H1 (cell line): ENCODE measurements at regions not wholly inside any gene's neighbourhood (a gene's known extent, or its start where the extent isn't known, plus 50 kb on each side); places are given as distances from the start of the nearest gene placed in this dataset.

ENCODE experiments used
- CTCF ChIA-PET: fragments of 300-600 bp; sonication (Branson Sonifier 250); formaldehyde crosslinking; loops from one replicate; lab custom pipeline; 2021; ENCODE audit not compliant: partially characterized antibody; lab: Charles Lee
- POLR2A ChIA-PET: fragments of 300-600 bp; sonication (Branson Sonifier 250); formaldehyde crosslinking; loops from one replicate; lab custom pipeline; 2021; ENCODE audit warnings: inconsistent platforms; ENCODE audit not compliant: partially characterized antibody; lab: Charles Lee
- DNase-seq, 2 experiments: peaks; one replicate each; pipeline versions ENCODE4 v3.0.0 to v3.0.0-alpha.2; 2010 to 2022; ENCODE audit warnings: low spot score in 2 of 2, low read depth in 1 of 2, mixed read lengths in 1 of 2
- FAIRE-seq: peaks from 2 replicates; lab custom pipeline; 2011; peaks lifted over from hg19 to GRCh38; lab: Jason Lieb, UNC
- H2AFZ ChIP-seq: 2 replicates; pipeline ENCODE4 v1.8.1; 2012; ENCODE audit warnings: low read length, inconsistent platforms
- H2AK5ac ChIP-seq: 2 replicates; pipeline ENCODE4 v1.6.1; 2013; ENCODE audit warnings: low read depth, low read length
- H2BK120ac ChIP-seq: replicated peaks from 2 replicates; pipeline ENCODE3; 2013; ENCODE audit warnings: low read depth, low read length, inconsistent platforms
- H2BK12ac ChIP-seq: 2 replicates; pipeline ENCODE4 v1.6.1; 2013; ENCODE audit warnings: low read depth, low read length
- H2BK15ac ChIP-seq: 2 replicates; pipeline ENCODE4 v1.6.1; 2013; ENCODE audit warnings: low read length
- H2BK20ac ChIP-seq: 2 replicates; pipeline ENCODE4 v1.6.1; 2013; ENCODE audit warnings: low read length
- H2BK5ac ChIP-seq: 2 replicates; pipeline ENCODE4 v1.6.1; 2013; ENCODE audit warnings: low read depth, low read length
- H3K14ac ChIP-seq: 2 replicates; pipeline ENCODE4 v1.6.1; 2013; ENCODE audit warnings: inconsistent platforms; ENCODE audit not compliant: insufficient read length
- H3K18ac ChIP-seq: 2 replicates; pipeline ENCODE4 v1.6.1; 2013; ENCODE audit warnings: low read length; ENCODE audit errors: extremely low read depth
- H3K23ac ChIP-seq: 2 replicates; pipeline ENCODE4 v1.6.1; 2013; ENCODE audit warnings: inconsistent platforms; ENCODE audit not compliant: insufficient read length
- H3K23me2 ChIP-seq: 2 replicates; pipeline ENCODE4 v1.6.1; 2013; ENCODE audit warnings: low read depth, low read length
- H3K27ac ChIP-seq: 2 replicates; pipeline ENCODE4 v1.6.1; 2011; ENCODE audit warnings: low read depth, low read length, inconsistent platforms
- H3K27me3 ChIP-seq, 4 experiments: replicated peaks in 1 of 4; 1 replicate in 1 of 4; 2 replicates in 3 of 4; pipeline versions ENCODE4 v1.6.1 to v1.8.1; 2011 to 2013; ENCODE audit warnings: low read length in 3 of 4, mild to moderate bottlenecking in 3 of 4, inconsistent platforms in 2 of 4, mixed read lengths in 2 of 4, moderate library complexity in 1 of 4; ENCODE audit not compliant: control insufficient read depth in 3 of 4, insufficient read depth in 3 of 4; ENCODE audit errors: extremely low read depth in 1 of 4
- H3K36me3 ChIP-seq, 4 experiments: 2 replicates each; pipeline versions ENCODE4 v1.6.1 to v1.8.1; 2011 to 2013; ENCODE audit warnings: mild to moderate bottlenecking in 4 of 4, low read length in 3 of 4, moderate library complexity in 2 of 4, control low read depth in 1 of 4, inconsistent platforms in 1 of 4; ENCODE audit not compliant: insufficient read depth in 4 of 4, control insufficient read depth in 2 of 4
- H3K4ac ChIP-seq: replicated peaks from 2 replicates; pipeline ENCODE3; 2013; ENCODE audit warnings: low read length, low read depth, mixed read lengths, inconsistent platforms; ENCODE audit not compliant: insufficient read length
- H3K4me1 ChIP-seq, 4 experiments: replicated peaks in 1 of 4; 1 replicate in 1 of 4; 2 replicates in 3 of 4; pipeline versions ENCODE4 v1.6.1 to v1.8.1; 2011 to 2013; ENCODE audit warnings: low read length in 3 of 4, inconsistent platforms in 2 of 4, mixed read lengths in 1 of 4; ENCODE audit not compliant: insufficient read depth in 4 of 4, control insufficient read depth in 3 of 4
- H3K4me2 ChIP-seq, 2 experiments: 2 replicates each; pipeline versions ENCODE4 v1.6.1 to v1.8.1; 2011 to 2013; ENCODE audit warnings: low read depth in 2 of 2, low read length in 2 of 2, control low read depth in 1 of 2, inconsistent platforms in 1 of 2, mild to moderate bottlenecking in 1 of 2; ENCODE audit not compliant: insufficient read depth in 1 of 2
- H3K4me3 ChIP-seq, 4 experiments: fragments of 200-600, 300-600 bp in 1 of 4; sonication (generic), shearing (Covaris generic), sonication (Bioruptor Twin) in 1 of 4; 2 replicates each; pipeline versions ENCODE4 v1.5.1 to v1.8.1; 2011 to 2016; ENCODE audit warnings: low read length in 4 of 4, low read depth in 3 of 4, control low read depth in 2 of 4, inconsistent platforms in 2 of 4, mild to moderate bottlenecking in 2 of 4, mixed read lengths in 1 of 4, moderate library complexity in 1 of 4; ENCODE audit not compliant: insufficient read depth in 2 of 4; ENCODE audit errors: extremely low read depth in 1 of 4
- H3K56ac ChIP-seq: replicated peaks from 2 replicates; pipeline ENCODE3; 2013; ENCODE audit warnings: low read depth, mild to moderate bottlenecking, mixed read lengths, low read length, inconsistent platforms; ENCODE audit not compliant: insufficient read length
- H3K79me1 ChIP-seq: 2 replicates; pipeline ENCODE4 v1.6.1; 2013; ENCODE audit warnings: low read depth, low read length, control low read depth
- H3K79me2 ChIP-seq, 2 experiments: 2 replicates each; pipeline versions ENCODE4 v1.6.1 to v1.8.1; 2012 to 2013; ENCODE audit warnings: low read length in 2 of 2, mild to moderate bottlenecking in 2 of 2, inconsistent platforms in 1 of 2; ENCODE audit not compliant: insufficient read depth in 2 of 2, control insufficient read depth in 1 of 2
- H3K9ac ChIP-seq, 4 experiments: replicated peaks in 1 of 4; 1 replicate in 1 of 4; 2 replicates in 3 of 4; pipeline versions ENCODE4 v1.6.1 to v1.8.1; 2011 to 2013; ENCODE audit warnings: low read depth in 3 of 4, low read length in 3 of 4, control low read depth in 2 of 4, mild to moderate bottlenecking in 2 of 4, moderate library complexity in 2 of 4, inconsistent platforms in 1 of 4; ENCODE audit errors: extremely low read depth in 1 of 4
- H3K9me3 ChIP-seq, 2 experiments: 2 replicates each; pipeline versions ENCODE4 v1.6.1 to v1.8.1; 2012 to 2013; ENCODE audit warnings: mild to moderate bottlenecking in 2 of 2, moderate library complexity in 2 of 2, control low read depth in 1 of 2, inconsistent platforms in 1 of 2, low read depth in 1 of 2, low read length in 1 of 2, mixed read lengths in 1 of 2; ENCODE audit not compliant: insufficient read depth in 2 of 2
- H4K20me1 ChIP-seq, 2 experiments: replicated peaks in 1 of 2; 2 replicates each; pipeline versions ENCODE3 to v1.8.1; 2011 to 2013; ENCODE audit warnings: inconsistent platforms in 2 of 2, low read length in 2 of 2, mild to moderate bottlenecking in 1 of 2; ENCODE audit not compliant: insufficient read depth in 2 of 2, control insufficient read depth in 1 of 2
- H4K5ac ChIP-seq: 2 replicates; pipeline ENCODE4 v1.6.1; 2013; ENCODE audit warnings: low read length, low read depth, mixed read lengths, inconsistent platforms; ENCODE audit not compliant: insufficient read length
- H4K8ac ChIP-seq: 2 replicates; pipeline ENCODE4 v1.8.0; 2013; ENCODE audit warnings: mild to moderate bottlenecking, moderate library complexity, low read length, inconsistent platforms; ENCODE audit not compliant: insufficient read depth; ENCODE audit errors: extremely low read depth
- H4K91ac ChIP-seq: replicated peaks from 2 replicates; pipeline ENCODE3; 2013; ENCODE audit warnings: low read length, mixed read lengths, inconsistent platforms; ENCODE audit not compliant: insufficient read length
- BRCA1 ChIP-seq: IDR thresholded peaks from 2 replicates; pipeline ENCODE4 v1.6.1; 2012; ENCODE audit warnings: low read depth, low read length, improper control_type of control experiment
- E2F6 ChIP-seq: IDR thresholded peaks from 2 replicates; pipeline ENCODE4 v1.6.1; 2012; ENCODE audit warnings: inconsistent platforms
- EGR1 ChIP-seq: IDR thresholded peaks from 2 replicates; pipeline ENCODE4 v1.6.1; 2011; ENCODE audit warnings: low read depth, low read length, borderline replicate concordance
- EZH2 ChIP-seq: fragments of 200-600 bp; sonication (generic); IDR thresholded peaks from 2 replicates; pipeline ENCODE4 v1.7.1; 2012; ENCODE audit warnings: low read depth, mild to moderate bottlenecking, moderate library complexity, low read length, inconsistent platforms; ENCODE audit not compliant: severe bottlenecking
- GTF2F1 ChIP-seq: IDR thresholded peaks from 2 replicates; pipeline ENCODE4 v1.6.1; 2012; ENCODE audit warnings: low read depth, low read length, improper control_type of control experiment, borderline replicate concordance
- JUND ChIP-seq: IDR thresholded peaks from 2 replicates; pipeline ENCODE4 v1.6.1; 2011; ENCODE audit warnings: mild to moderate bottlenecking, improper control_type of control experiment, low read length
- PHF8 ChIP-seq: fragments of 200-600 bp; sonication (generic); conservative IDR thresholded peaks from 2 replicates; pipeline ENCODE4 v1.7.1; 2012; ENCODE audit warnings: low read depth, mild to moderate bottlenecking, inconsistent platforms, low read length, moderate library complexity
- POU5F1 ChIP-seq: IDR thresholded peaks from 2 replicates; pipeline ENCODE4 v1.6.1; 2011; ENCODE audit warnings: low read depth, mild to moderate bottlenecking, low read length, moderate library complexity
- RBBP5 ChIP-seq: IDR thresholded peaks from 2 replicates; pipeline ENCODE4 v1.7.1; 2012; ENCODE audit warnings: low read depth, mild to moderate bottlenecking, inconsistent platforms, low read length, moderate library complexity, borderline replicate concordance
- SIN3A ChIP-seq, 2 experiments: IDR thresholded peaks in 1 of 2; conservative IDR thresholded peaks in 1 of 2; 2 replicates each; pipeline ENCODE4 v1.6.1; 2011 to 2012; ENCODE audit warnings: low read length in 2 of 2, improper control_type of control experiment in 1 of 2, low read depth in 1 of 2, mild to moderate bottlenecking in 1 of 2
- SP1 ChIP-seq: IDR thresholded peaks from 2 replicates; pipeline ENCODE4 v1.6.1; 2011; ENCODE audit warnings: low read depth, low read length
- SP2 ChIP-seq: IDR thresholded peaks from 2 replicates; pipeline ENCODE4 v1.6.1; 2012; ENCODE audit warnings: mild to moderate bottlenecking, low read length, inconsistent platforms
- SRF ChIP-seq: IDR thresholded peaks from 2 replicates; pipeline ENCODE4 v1.6.1; 2011; ENCODE audit warnings: mild to moderate bottlenecking, low read depth, low read length, moderate library complexity
- TCF12 ChIP-seq: IDR thresholded peaks from 2 replicates; pipeline ENCODE4 v1.6.1; 2011; ENCODE audit warnings: low read depth, mild to moderate bottlenecking, low read length
- TEAD4 ChIP-seq: IDR thresholded peaks from 2 replicates; pipeline ENCODE4 v1.6.1; 2012; ENCODE audit warnings: low read depth, low read length, inconsistent platforms, mixed read lengths
- WGBS, 2 experiments: shearing (Covaris generic) in 1 of 2; methylation state at CpG; one replicate each; pipeline versions ENCODE4 v1.1.6 to v1.1.7; 2013 to 2015; ENCODE audit warnings: low lambda C conversion rate in 2 of 2, mixed read lengths in 2 of 2, inconsistent platforms in 1 of 2, low coverage in 1 of 2, missing lambda C conversion rate in 1 of 2; ENCODE audit not compliant: insufficient replicate concordance in 2 of 2, insufficient coverage in 1 of 2, insufficient read length in 1 of 2; ENCODE audit errors: extremely low coverage in 1 of 2, missing lambda C conversion rate in 1 of 2; 5-methylcytosine and 5-hydroxymethylcytosine counted together

GRCh38 chr4:138724530-138724929, 291.1 kb upstream of the NOCT start:
- no peaks in the 10 kb centered on the region for H3K79me1 ChIP-seq
- no peak overlapping the region for H2BK15ac ChIP-seq
- no peaks in the 10 kb centered on the region for H3K23me2 ChIP-seq
- FAIRE-seq = peak; percentile 58
- no peaks in the 10 kb centered on the region for H3K9me3 ChIP-seq
- H2BK120ac ChIP-seq = no peak overlapping the region
- 32% methylated on average over 4 of the region's 4 CpGs; no CpG with 5 or more reads in 1 of the 2 experiments for WGBS, 2 experiments
- no peaks in the 10 kb centered on the region for H3K36me3 ChIP-seq
- H3K18ac ChIP-seq = no peak overlapping the region
- H4K8ac ChIP-seq = no peak overlapping the region
- ChIA-PET CTCF (interaction anchor here (0.6 to 1.1 kb wide), 3 partner anchors 146 to 881 kb away, joined by 3 read pairs; no protein-coding TSS in a partner anchor), POLR2A (no interaction called here)
- H2BK5ac ChIP-seq = no peak overlapping the region
- no peak overlapping the region for H4K91ac ChIP-seq
- peak in 1 of 2 experiments; percentile 15 for DNase-seq
- H3K4me3 ChIP-seq = peak overlapping the region in 1 of 4 experiments; percentile 0; a peak in 1 of 8 replicates
- no peaks in the 10 kb centered on the region for H3K79me2 ChIP-seq
- H3K56ac ChIP-seq = no peak overlapping the region
- no peak overlapping the region for H3K27ac ChIP-seq
- no peak overlapping the region; the same call in 1 of the 2 replicates for H2AFZ ChIP-seq
- H3K23ac ChIP-seq = no peak overlapping the region
- H2BK12ac ChIP-seq = no peak overlapping the region
- no peak overlapping the region for H4K5ac ChIP-seq
- no peak overlapping the region for H3K9ac ChIP-seq
- peaks cover 0 to 14% (median 7%) of the 10 kb centered on the region in 4 experiments; a peak in 3 of 7 replicates for H3K4me1 ChIP-seq
- H4K20me1 ChIP-seq = no peaks in the 10 kb centered on the region
- H3K27me3 ChIP-seq = no peaks in the 10 kb centered on the region
- no peak overlapping the region for H3K4ac ChIP-seq
- H2BK20ac ChIP-seq = no peak overlapping the region
- H3K14ac ChIP-seq = no peak overlapping the region
- peak overlapping the region in 1 of 2 experiments; percentile 41; a peak in 1 of 4 replicates for H3K4me2 ChIP-seq
- H2AK5ac ChIP-seq = no peak overlapping the region
- TF ChIP-seq SRF = no peak
- no peak for TF ChIP-seq SP1
- no peak for TF ChIP-seq JUND
- TF ChIP-seq BRCA1 = no peak
- no peak for TF ChIP-seq RBBP5
- TF ChIP-seq GTF2F1 = no peak
- TF ChIP-seq TCF12 = no peak
- no peak for TF ChIP-seq PHF8
- TF ChIP-seq SP2 = no peak
- TF ChIP-seq EZH2 = no peak
- TF ChIP-seq SIN3A (conservative IDR thresholded peaks at IDR 0.05 in 1 of 2, IDR thresholded peaks at IDR 0.05 in 1 of 2; ENCODE audit: low read depth in 1 of 2, low read length in 2 of 2) = no peak
- no peak for TF ChIP-seq EGR1
- TF ChIP-seq POU5F1 = no peak
- 0 out of 2 replicates have a peak, but pooled peaks have one; percentile 12 for TF ChIP-seq TEAD4
- TF ChIP-seq E2F6 = no peak
